H1 (cell line): ENCODE measurements at regions not wholly inside any gene's neighbourhood (a gene's known extent, or its start where the extent isn't known, plus 50 kb on each side); places are given as distances from the start of the nearest gene placed in this dataset.

Experiments used
- CTCF ChIP-seq, 3 experiments: IDR thresholded peaks; 1 replicate in 2 of 3; 2 replicates in 1 of 3; pipeline versions ENCODE4 v1.5.1 to v1.6.1; 2011; ENCODE audit warnings: low read length in 3 of 3, mild to moderate bottlenecking in 3 of 3, inconsistent platforms in 2 of 3, low read depth in 1 of 3, moderate library complexity in 1 of 3; ENCODE audit not compliant: insufficient read depth in 1 of 3; ENCODE audit errors: control extremely low read depth in 1 of 3
- EZH2 ChIP-seq: fragments of 200-600 bp; sonication (generic); IDR thresholded peaks from 2 replicates; pipeline ENCODE4 v1.7.1; 2012; ENCODE audit warnings: low read depth, mild to moderate bottlenecking, moderate library complexity, low read length, inconsistent platforms; ENCODE audit not compliant: severe bottlenecking
- POLR2AphosphoS5 ChIP-seq: IDR thresholded peaks from 2 replicates; pipeline ENCODE4 v1.6.1; 2011; ENCODE audit warnings: low read depth, low read length
- RXRA ChIP-seq: IDR thresholded peaks from 2 replicates; pipeline ENCODE4 v1.6.1; 2011; ENCODE audit warnings: low read depth, mild to moderate bottlenecking, low read length, moderate library complexity; ENCODE audit not compliant: insufficient read depth
- SIRT6 ChIP-seq: IDR thresholded peaks from one replicate; pipeline ENCODE4 v1.7.1; 2012; ENCODE audit warnings: low read length, inconsistent platforms
- USF2 ChIP-seq: IDR thresholded peaks from 2 replicates; pipeline ENCODE4 v1.6.1; 2011; ENCODE audit warnings: low read length, improper control_type of control experiment

DNA sequence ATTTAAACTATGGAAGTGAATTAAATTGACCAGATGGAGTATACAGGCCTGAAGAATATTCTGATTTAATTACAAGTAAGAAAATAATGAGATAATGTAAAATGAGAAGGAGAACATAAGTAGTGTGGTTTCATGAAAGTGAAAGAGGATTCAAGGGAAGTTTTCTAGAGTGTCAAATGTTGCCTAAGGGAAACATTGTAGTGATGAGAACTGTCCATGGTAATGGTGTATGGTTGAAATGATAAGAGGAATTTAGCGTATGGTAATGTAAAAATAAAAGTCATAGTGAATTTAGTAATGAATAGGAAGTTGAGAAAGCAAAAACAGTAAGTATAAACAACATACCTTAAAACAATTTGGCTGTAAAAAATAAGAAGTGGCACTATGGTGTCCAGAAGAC lies 1954.6 kb upstream of the FLRT2 start:
- TF ChIP-seq EZH2 (no peak), SIRT6 (no peak), CTCF (IDR thresholded peaks at IDR 0.05; ENCODE audit: control extremely low read depth in 1 of 3, insufficient read depth in 1 of 3, low read depth in 1 of 3, low read length in 3 of 3) (no peak), USF2 (no peak), POLR2AphosphoS5 (no peak), RXRA (no peak)
